ENCODE measurements at regions not wholly inside any gene's neighbourhood (a gene's known extent, or its start where the extent isn't known, plus 50 kb on each side); places are given as distances from the start of the nearest gene placed in this dataset.

DNA sequence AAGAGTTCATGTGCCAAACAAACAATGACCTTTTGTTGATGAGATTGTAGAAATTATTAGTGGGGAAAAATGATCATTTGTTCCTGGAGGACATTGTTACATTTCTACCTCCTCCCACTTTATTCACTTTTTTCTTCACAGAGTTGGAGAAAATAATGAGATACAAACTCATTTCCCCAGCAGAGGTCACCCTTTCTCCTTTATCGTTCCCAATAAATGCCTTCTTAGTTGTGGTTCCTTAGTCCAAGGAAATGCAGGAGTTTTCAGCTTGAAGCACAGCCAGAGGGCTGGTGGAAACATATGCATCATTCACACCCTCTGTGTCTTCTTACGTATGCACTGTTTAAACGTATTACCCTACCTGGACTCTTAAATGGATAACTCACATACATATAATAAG lies 108.8 kb downstream of the SLC4A3 start:
- no peak for DNase-seq (ENCODE audit: low spot score in 2 of 2)
- intact Hi-C loops (cut with DNase I), result loop anchor here (10.0 kb wide), 2 partner anchors 949 to 1839 kb away; partner anchors contain the start of gene EPHA4
- H3K4me3 ChIP-seq, result no peak overlapping the region
- H3K9me3 ChIP-seq, result no peaks in the 10 kb centered on the region
- TF ChIP-seq, protein P1, sequence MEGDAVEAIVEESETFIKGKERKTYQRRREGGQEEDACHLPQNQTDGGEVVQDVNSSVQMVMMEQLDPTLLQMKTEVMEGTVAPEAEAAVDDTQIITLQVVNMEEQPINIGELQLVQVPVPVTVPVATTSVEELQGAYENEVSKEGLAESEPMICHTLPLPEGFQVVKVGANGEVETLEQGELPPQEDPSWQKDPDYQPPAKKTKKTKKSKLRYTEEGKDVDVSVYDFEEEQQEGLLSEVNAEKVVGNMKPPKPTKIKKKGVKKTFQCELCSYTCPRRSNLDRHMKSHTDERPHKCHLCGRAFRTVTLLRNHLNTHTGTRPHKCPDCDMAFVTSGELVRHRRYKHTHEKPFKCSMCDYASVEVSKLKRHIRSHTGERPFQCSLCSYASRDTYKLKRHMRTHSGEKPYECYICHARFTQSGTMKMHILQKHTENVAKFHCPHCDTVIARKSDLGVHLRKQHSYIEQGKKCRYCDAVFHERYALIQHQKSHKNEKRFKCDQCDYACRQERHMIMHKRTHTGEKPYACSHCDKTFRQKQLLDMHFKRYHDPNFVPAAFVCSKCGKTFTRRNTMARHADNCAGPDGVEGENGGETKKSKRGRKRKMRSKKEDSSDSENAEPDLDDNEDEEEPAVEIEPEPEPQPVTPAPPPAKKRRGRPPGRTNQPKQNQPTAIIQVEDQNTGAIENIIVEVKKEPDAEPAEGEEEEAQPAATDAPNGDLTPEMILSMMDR (IDR thresholded peaks at IDR 0.05), result peak in 2 of 3 experiments; percentile 46 to 56
- H3K36me3 ChIP-seq, result no peaks in the 10 kb centered on the region
- H3K4me1 ChIP-seq, result no peaks in the 10 kb centered on the region
- H3K27ac ChIP-seq, result no peak overlapping the region
- H3K27me3 ChIP-seq, result no peaks in the 10 kb centered on the region

DNA sequence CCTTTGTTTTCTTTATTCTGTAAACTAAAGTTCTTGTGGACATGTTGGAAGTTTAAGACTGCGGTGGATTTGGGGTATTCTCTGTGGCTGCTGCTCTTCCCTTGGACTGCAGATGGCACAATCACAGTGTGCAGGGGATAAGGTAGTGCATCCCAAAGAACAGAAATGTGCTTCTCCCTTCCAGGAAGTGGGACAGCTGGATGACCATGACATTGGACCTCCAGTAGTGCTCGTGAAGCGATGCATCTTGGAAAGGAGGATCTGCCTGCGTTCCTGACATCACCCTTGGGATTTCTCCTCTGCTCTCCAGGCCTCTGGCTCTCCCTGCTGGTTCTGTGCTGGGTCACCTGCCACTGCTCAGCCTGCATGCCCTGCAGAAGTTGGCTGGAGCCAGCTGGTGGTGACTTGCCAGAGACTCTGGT lies 109.9 kb downstream of the SLC4A3 start:
- Histone ChIP-seq H3K27ac (no peak overlapping the region), H3K9me3 (no peaks in the 10 kb centered on the region), H3K27me3 (no peaks in the 10 kb centered on the region), H3K36me3 (no peaks in the 10 kb centered on the region), H3K4me3 (no peak overlapping the region), H3K4me1 (no peaks in the 10 kb centered on the region)
- no peak for DNase-seq (ENCODE audit: low spot score in 2 of 2)
- intact Hi-C loops (cut with DNase I), result loop anchor here (10.0 kb wide), 2 partner anchors 948 to 1838 kb away; partner anchors contain the start of gene EPHA4
- TF ChIP-seq, protein P1 (IDR thresholded peaks at IDR 0.05), result peak in 1 of 3 experiments; percentile 27

DNA sequence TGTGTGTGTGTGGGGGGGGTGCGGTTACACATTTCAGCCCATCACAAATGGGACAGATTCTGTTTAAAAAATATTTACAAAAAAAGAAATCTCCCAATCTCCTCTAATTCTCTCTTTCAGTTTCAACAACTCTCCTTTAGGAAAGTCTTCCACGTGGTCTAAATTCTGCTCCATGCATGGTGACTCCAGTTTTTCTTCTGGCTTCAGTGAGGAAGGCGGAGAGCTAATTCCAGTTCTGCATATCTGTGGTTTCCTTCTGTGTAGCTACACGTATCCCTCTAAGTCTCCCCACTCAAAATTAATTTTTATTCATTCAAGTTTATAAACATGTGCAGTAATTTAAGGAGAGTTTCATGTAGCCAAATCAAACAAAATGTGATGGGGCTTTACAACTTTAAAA lies 111.6 kb downstream of the SLC4A3 start:
- Histone ChIP-seq H3K4me1 (peaks cover 0 to 3% of the 10 kb centered on the region in 2 donors), H3K36me3 (no peaks in the 10 kb centered on the region), H3K9me3 (no peaks in the 10 kb centered on the region), H3K27me3 (no peaks in the 10 kb centered on the region), H3K4me3 (no peak overlapping the region), H3K27ac (no peak overlapping the region)
- intact Hi-C loops (cut with DNase I), result loop anchor here (10.0 kb wide), 2 partner anchors 946 to 1836 kb away; partner anchors contain the start of gene EPHA4
- DNase-seq (ENCODE audit: low spot score in 2 of 2), result no peak
- TF ChIP-seq, protein P1 (IDR thresholded peaks at IDR 0.05), result no peak

DNA sequence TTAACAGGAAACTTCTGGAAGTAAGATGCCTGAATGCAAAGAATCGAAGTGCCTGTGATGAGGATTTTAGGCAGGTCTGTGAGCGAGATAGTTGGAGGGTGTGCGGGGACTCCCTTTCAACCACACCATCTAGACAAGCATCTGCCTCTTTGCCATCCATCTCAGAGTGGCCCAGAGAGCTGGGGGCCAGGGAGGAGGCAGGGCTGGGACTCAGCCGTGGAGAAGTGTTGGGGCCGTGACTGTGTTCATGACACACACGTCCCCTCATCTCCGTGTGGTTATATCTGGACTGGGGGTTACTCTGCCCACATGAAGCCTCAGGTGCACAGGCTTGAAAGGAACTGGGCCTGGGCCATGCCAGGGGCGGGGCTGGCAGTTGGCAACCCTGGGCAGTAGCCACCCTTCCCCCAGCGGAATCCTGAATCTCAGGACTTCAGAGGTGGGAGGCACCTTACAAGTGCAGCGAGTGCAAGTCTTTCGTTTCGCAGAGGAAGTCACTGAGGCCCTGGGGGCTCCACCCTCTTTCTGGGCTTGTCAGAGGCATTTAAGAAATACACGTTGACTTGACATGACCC lies 112.5 kb downstream of the SLC4A3 start:
- no peaks in the 10 kb centered on the region for H3K9me3 ChIP-seq
- no peaks in the 10 kb centered on the region for H3K27me3 ChIP-seq
- no peak overlapping the region for H3K27ac ChIP-seq
- H3K36me3 ChIP-seq, result no peaks in the 10 kb centered on the region
- H3K4me1 ChIP-seq, result peaks cover 0 to 4% of the 10 kb centered on the region in 2 donors
- no peak for DNase-seq (ENCODE audit: low spot score in 2 of 2)
- no peak overlapping the region for H3K4me3 ChIP-seq
- TF ChIP-seq, protein P1 (IDR thresholded peaks at IDR 0.05), result no peak
- intact Hi-C loops (cut with DNase I), result loop anchor here (10.0 kb wide), 2 partner anchors 945 to 1835 kb away; partner anchors contain the start of gene EPHA4

DNA sequence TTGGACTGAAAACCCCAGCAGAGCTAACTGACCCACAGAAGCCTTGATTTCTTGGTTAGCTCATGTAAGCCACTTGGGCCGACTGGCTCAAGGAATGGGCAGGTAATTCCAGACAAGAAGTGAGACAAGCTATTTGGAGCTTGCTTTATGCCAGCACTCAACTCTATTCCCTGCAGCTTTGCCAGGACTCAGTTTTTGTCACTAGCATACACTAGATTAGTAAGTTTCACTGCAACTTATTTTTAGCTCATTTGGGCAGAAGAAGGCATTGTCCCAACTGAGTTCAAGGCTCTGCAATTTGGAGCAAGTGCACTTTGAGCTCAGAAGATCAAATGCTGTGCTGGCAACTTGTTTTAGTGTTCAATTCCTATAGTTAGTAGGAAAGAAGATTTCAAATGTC lies 116.1 kb downstream of the SLC4A3 start:
- TF ChIP-seq, protein P1 (IDR thresholded peaks at IDR 0.05), result no peak
- peaks cover 0 to 4% of the 10 kb centered on the region in 2 donors for H3K4me1 ChIP-seq
- intact Hi-C loops (cut with DNase I), result no loop called here
- no peak overlapping the region for H3K27ac ChIP-seq
- no peak overlapping the region for H3K4me3 ChIP-seq
- H3K36me3 ChIP-seq, result no peaks in the 10 kb centered on the region
- H3K9me3 ChIP-seq, result no peaks in the 10 kb centered on the region
- H3K27me3 ChIP-seq, result no peaks in the 10 kb centered on the region
- no peak for DNase-seq (ENCODE audit: low spot score in 2 of 2)

All from ascending aorta (tissue), 2 donors.